SJSA1 (cell line): ENCODE measurements at regions not wholly inside any gene's neighbourhood (a gene's known extent, or its start where the extent isn't known, plus 50 kb on each side); places are given as distances from the start of the nearest gene placed in this dataset.

Experiments used
- DNase-seq, 2 experiments: peaks; one replicate each; pipeline ENCODE4 v3.0.0-alpha.2; 2015 to 2020; ENCODE audit warnings: low spot score in 2 of 2, low read depth in 1 of 2
- H3K27ac ChIP-seq: fragments of 250-450 bp; sonication (Bioruptor Pico); 2 replicates; pipeline ENCODE4 v1.5.1; 2020; ENCODE audit warnings: mild to moderate bottlenecking, moderate library complexity
- H3K27me3 ChIP-seq: fragments of 250-450 bp; sonication (Bioruptor Pico); replicated peaks from 2 replicates; pipeline ENCODE4 v1.5.1; 2020; ENCODE audit warnings: mild to moderate bottlenecking, moderate library complexity
- H3K36me3 ChIP-seq: fragments of 250-450 bp; sonication (Bioruptor Pico); 2 replicates; pipeline ENCODE4 v1.5.1; 2020; ENCODE audit warnings: mild to moderate bottlenecking
- H3K4me1 ChIP-seq: fragments of 250-450 bp; sonication (Bioruptor Pico); replicated peaks from 2 replicates; pipeline ENCODE4 v1.6.1; 2021; ENCODE audit warnings: mild to moderate bottlenecking
- H3K4me3 ChIP-seq: fragments of 250-450 bp; sonication (Bioruptor Pico); 2 replicates; pipeline ENCODE4 v1.5.1; 2020; ENCODE audit warnings: mild to moderate bottlenecking
- H3K9me3 ChIP-seq: fragments of 250-450 bp; sonication (Bioruptor Pico); replicated peaks from 2 replicates; pipeline ENCODE4 v1.5.1; 2020; ENCODE audit warnings: mild to moderate bottlenecking

DNA sequence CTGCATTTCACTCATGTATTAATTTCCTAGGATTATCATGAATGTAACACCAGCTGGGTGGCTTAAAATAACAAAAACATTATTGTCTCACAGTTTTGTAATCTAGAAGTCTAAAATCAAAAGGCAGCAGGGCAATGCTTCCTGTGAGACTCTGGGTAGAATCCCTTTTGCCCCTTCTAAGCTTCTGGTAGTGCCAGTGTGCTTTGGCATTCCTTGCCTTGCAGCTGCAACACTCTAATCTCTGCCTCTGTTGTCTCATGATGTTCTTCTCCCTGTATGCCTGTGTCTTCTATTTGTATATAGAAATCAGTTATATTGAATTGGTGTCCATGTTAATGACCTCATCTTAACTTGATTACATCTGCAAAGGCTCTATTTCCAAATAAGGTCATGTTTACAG lies 1117.3 kb downstream of the PCDH18 start:
- H3K4me3 ChIP-seq = no peak overlapping the region
- H3K9me3 ChIP-seq = no peaks in the 10 kb centered on the region
- no peaks in the 10 kb centered on the region for H3K4me1 ChIP-seq
- no peak overlapping the region for H3K27ac ChIP-seq
- no peaks in the 10 kb centered on the region for H3K27me3 ChIP-seq
- no peaks in the 10 kb centered on the region for H3K36me3 ChIP-seq
- no peak for DNase-seq

DNA sequence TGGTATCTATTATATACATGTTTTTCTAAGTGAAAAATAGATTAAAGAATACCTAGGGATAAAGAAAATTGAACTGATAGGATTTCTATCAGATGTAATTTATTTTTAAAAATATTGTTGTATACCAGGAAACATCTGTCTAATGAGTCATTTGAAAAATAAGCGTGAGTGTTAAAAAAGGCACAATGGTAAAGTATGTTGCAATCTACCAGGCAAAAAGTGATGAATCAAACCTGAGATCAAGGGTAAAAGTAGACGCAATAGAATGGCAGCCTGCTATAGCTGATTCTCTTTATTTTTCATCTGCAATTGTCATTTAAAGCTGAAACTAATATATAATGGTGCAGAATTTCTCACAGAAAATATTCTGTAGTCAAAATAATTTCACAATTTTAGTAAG lies 1119.6 kb downstream of the PCDH18 start:
- Histone ChIP-seq H3K4me3 (no peak overlapping the region), H3K27me3 (no peaks in the 10 kb centered on the region), H3K36me3 (no peaks in the 10 kb centered on the region), H3K27ac (no peak overlapping the region), H3K4me1 (no peaks in the 10 kb centered on the region), H3K9me3 (no peaks in the 10 kb centered on the region)
- no peak for DNase-seq

DNA sequence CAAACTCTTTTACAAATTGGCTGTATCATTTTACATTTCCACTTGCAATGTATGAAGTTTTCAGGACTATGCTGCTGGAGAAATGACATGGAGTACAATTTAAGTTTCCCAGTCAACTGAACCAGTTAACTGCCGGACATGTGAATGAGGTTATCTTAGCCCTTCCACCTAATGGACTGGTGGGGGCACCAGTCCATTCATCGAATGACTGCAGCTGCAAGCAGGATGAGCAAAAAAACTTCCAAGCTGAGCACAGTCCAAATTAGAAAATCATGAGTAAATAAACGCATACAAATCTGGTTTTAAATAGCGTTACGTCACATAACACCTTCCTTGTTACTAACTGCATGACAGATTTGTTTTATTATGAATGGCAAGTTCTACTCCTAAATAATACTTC lies 1131.5 kb downstream of the PCDH18 start:
- Histone ChIP-seq H3K27ac (no peak overlapping the region), H3K9me3 (0 out of 2 replicates have a peak, but pooled peaks cover 3% of the 10 kb centered on the region), H3K36me3 (no peaks in the 10 kb centered on the region), H3K4me3 (no peak overlapping the region), H3K4me1 (no peaks in the 10 kb centered on the region), H3K27me3 (no peaks in the 10 kb centered on the region)
- DNase-seq = no peak

DNA sequence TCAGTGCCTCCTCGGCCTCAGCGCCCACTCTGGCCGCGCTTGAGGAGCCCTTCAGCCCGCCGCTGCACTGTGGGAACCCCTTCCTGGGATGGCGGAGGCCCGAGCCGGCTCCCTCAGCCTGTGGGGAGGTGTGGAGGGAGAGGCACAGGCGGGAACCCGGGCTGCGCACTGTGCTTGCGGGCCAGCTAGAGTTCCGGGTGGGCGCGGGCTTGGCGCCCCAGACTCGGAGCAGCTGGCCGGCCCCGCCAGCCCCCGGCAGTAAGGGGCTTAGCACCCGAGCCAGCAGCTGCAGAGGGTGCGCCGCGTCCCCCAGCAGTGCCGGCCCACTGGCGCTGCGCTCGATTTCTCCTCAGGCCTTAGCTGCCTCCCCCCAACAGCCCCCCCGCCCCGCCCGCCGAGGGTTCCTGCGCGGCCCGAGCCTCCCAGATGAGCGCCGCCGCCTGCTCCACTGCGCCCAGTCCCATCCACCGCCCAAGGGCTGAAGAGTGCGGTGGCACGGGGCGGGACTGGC lies 1137.0 kb downstream of the PCDH18 start:
- H3K9me3 ChIP-seq = no peaks in the 10 kb centered on the region; the same call in 1 of the 2 replicates
- H3K36me3 ChIP-seq = no peaks in the 10 kb centered on the region
- no peak for DNase-seq
- H3K4me1 ChIP-seq = no peaks in the 10 kb centered on the region
- H3K27ac ChIP-seq = no peak overlapping the region
- no peak overlapping the region for H3K4me3 ChIP-seq
- no peaks in the 10 kb centered on the region for H3K27me3 ChIP-seq

DNA sequence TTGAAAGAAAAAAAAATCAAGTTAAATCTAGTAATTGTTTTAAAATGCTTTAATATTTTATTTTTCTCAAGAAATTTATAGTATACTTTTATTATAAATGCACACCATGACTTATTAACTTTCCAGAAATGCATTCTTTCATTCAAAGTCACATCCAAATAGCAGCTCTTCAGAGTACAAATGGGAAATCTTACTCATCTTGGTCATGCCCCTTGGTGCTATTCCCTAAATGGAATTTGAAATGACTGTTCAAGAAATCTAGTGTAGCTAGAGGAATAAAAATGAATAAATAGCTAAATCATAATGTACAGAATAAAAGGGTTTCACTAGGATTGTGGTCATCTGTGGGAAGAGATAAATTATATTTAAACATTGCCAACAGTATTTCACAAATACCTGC lies 1139.7 kb downstream of the PCDH18 start:
- DNase-seq = no peak
- Histone ChIP-seq H3K4me3 (no peak overlapping the region), H3K9me3 (no peaks in the 10 kb centered on the region; the same call in 1 of the 2 replicates), H3K36me3 (no peaks in the 10 kb centered on the region), H3K27ac (no peak overlapping the region), H3K27me3 (no peaks in the 10 kb centered on the region), H3K4me1 (no peaks in the 10 kb centered on the region)

DNA sequence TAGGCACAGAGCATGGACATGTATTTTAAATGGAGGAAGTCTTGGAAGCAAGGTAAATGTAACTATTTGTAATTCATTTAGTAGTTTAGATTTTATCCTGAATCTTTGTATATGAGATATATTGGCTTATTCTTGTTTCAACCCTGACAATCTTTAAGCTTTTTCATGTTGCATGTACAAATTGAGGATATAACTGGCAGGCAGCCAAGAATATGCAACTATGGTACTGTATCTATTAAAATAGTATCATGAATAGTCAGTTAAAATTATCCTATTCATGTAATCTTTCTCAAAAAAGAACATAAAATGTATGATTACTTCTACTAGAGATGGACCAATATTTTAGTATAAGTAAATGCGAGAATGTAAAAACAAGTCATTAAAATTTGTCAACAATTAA lies 1141.5 kb downstream of the PCDH18 start:
- no peak overlapping the region for H3K4me3 ChIP-seq
- no peak for DNase-seq
- no peak overlapping the region for H3K27ac ChIP-seq
- H3K9me3 ChIP-seq = no peaks in the 10 kb centered on the region; the same call in 1 of the 2 replicates
- no peaks in the 10 kb centered on the region for H3K27me3 ChIP-seq
- no peaks in the 10 kb centered on the region for H3K36me3 ChIP-seq
- no peaks in the 10 kb centered on the region for H3K4me1 ChIP-seq

DNA sequence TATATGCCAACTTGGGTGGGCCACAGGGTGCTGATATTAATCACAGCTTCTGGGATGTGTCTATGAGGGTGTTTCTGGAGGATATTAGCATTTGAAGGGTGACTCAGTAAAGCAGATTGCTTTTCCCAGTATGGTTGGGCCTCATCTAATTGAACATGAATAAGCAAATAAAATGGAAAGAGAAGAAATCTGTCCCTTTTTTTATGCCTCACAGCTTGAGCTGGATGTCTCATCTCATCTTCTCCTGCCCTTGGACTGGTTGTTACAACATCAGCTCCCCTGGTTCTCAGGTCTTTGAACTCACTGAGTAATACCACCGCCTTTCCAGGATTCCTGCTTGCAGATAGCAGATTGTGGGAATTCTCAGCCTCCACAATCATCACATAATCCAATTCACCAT lies 1149.2 kb downstream of the PCDH18 start:
- no peaks in the 10 kb centered on the region for H3K27me3 ChIP-seq
- H3K36me3 ChIP-seq = no peaks in the 10 kb centered on the region
- H3K4me1 ChIP-seq = no peaks in the 10 kb centered on the region
- no peak overlapping the region for H3K4me3 ChIP-seq
- no peak for DNase-seq
- H3K9me3 ChIP-seq = no peaks in the 10 kb centered on the region
- H3K27ac ChIP-seq = no peak overlapping the region

DNA sequence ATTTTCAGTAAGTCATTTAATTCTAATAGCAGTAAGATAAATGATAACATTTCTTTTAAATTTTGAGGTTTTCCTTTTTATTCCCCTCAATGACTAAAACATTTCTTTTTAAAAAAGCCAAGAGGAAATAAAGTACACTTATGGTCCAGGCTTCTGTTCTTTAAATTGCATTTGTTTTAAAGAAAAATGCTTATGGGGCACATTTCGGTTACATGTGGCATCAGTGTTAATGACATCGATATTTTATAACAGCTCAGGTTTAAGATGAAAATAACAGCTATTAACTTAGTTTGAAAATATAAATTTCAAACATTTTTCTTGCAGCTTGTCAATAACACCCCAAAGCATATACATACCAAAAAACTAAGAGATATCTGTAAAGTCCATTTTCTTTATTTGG lies 1161.1 kb downstream of the PCDH18 start:
- Histone ChIP-seq H3K27me3 (no peaks in the 10 kb centered on the region), H3K4me3 (no peak overlapping the region), H3K27ac (no peak overlapping the region), H3K9me3 (no peaks in the 10 kb centered on the region), H3K36me3 (no peaks in the 10 kb centered on the region), H3K4me1 (no peaks in the 10 kb centered on the region)
- DNase-seq = no peak

DNA sequence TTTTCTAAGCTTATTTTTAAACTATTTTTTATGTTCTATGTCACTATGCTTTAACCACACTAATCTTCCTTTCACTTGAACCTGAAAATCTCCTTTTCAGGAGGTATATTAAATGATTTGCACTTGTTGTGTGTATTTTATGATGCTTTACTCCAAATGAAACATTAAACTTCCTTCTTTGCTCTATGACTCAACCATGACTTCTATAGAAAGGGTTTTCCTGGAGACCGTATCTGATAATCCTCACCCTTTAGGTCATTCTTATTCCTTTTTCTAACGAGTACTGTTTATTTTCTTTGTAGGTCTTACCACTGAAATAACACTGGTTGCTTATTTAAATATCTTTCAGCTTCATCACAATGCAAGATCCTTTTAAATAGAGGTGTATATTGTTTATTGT lies 1163.2 kb downstream of the PCDH18 start:
- DNase-seq = no peak
- H3K4me3 ChIP-seq = no peak overlapping the region
- H3K4me1 ChIP-seq = no peaks in the 10 kb centered on the region
- no peaks in the 10 kb centered on the region for H3K9me3 ChIP-seq
- no peaks in the 10 kb centered on the region for H3K27me3 ChIP-seq
- H3K36me3 ChIP-seq = no peaks in the 10 kb centered on the region
- H3K27ac ChIP-seq = no peak overlapping the region

DNA sequence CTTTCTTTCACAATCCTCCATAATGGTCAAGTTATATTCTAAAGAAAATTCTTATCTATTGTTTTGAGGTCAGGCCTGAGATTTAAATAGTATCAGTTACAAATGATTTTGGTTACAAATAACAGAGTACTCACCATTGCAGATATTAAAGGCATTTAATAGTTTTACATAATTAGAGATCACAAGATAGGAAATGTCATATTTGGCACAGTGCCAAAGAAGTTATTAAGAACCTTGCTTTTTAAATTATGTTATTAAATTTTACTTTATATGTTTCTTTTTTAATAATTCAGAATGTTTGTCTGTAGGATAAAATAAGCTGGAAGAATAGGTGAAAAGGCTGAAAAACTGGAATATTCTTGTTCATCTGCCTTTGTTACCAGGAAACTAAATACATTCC lies 1174.7 kb downstream of the PCDH18 start:
- H3K9me3 ChIP-seq = no peaks in the 10 kb centered on the region
- no peaks in the 10 kb centered on the region for H3K4me1 ChIP-seq
- DNase-seq = no peak
- no peak overlapping the region for H3K27ac ChIP-seq
- no peaks in the 10 kb centered on the region for H3K36me3 ChIP-seq
- H3K27me3 ChIP-seq = no peaks in the 10 kb centered on the region
- no peak overlapping the region for H3K4me3 ChIP-seq

DNA sequence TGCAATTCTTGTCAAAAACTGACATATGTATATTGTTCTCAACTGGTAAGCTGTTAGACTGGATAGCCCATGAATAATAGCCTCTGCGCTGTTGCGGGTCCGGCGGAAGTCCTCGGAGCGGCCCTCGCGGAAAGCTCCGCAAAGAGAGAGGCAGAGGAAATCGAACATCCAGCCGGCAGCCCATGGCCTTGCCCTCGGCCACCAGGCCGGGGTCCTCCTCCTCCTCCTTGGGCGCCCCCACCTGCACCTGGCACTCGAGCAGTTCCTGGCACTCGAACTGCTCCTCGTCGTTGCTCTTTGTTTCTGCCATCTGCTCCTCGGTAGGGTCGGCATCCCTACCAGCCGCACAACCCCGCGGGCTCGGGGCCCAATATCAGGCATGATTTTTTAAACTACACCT lies 1176.3 kb downstream of the PCDH18 start:
- DNase-seq = no peak
- Histone ChIP-seq H3K27ac (no peak overlapping the region), H3K4me1 (no peaks in the 10 kb centered on the region), H3K9me3 (no peaks in the 10 kb centered on the region), H3K36me3 (no peaks in the 10 kb centered on the region), H3K27me3 (no peaks in the 10 kb centered on the region), H3K4me3 (no peak overlapping the region)

DNA sequence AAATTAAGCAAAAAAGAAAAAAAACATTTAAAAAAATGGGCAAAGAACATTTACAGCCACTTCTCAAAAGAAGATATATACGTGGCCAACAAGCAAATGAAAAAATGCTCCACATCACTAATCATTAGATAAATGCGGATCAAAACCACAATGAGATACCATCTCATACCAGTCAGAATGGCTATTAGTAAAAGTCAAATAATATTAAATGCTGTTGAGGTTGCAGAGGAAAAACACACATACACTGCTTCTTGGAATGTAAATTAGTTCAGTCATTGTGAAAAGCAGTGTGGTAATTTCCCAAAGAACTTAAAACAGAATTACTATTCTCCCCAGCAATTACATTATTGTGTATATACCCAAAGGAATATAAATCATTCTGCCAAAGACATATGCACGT lies 1189.0 kb downstream of the PCDH18 start:
- DNase-seq = no peak
- no peaks in the 10 kb centered on the region for H3K27me3 ChIP-seq
- no peaks in the 10 kb centered on the region for H3K36me3 ChIP-seq
- H3K27ac ChIP-seq = no peak overlapping the region
- H3K9me3 ChIP-seq = no peaks in the 10 kb centered on the region; the same call in 1 of the 2 replicates
- no peak overlapping the region for H3K4me3 ChIP-seq
- no peaks in the 10 kb centered on the region for H3K4me1 ChIP-seq

DNA sequence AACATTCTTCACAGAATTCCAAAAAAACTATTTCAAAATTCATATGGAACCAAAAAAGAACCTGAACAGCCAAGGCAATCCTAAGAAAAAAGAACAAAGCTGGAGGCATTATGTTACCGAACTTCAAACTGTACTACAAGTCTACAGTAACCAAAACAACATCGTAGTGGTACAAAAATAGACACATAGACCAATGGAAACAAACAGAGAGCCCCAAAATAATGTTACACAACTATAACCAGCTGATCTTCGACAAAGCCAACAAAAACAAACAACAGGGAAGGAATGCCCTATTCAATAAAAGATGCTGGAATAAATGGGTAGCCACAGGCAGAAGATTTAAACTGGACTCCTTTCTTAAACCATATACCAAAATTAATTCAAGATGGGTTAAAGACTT lies 1189.6 kb downstream of the PCDH18 start:
- Histone ChIP-seq H3K9me3 (no peaks in the 10 kb centered on the region; the same call in 1 of the 2 replicates), H3K36me3 (no peaks in the 10 kb centered on the region), H3K27me3 (no peaks in the 10 kb centered on the region), H3K4me3 (no peak overlapping the region), H3K4me1 (no peaks in the 10 kb centered on the region), H3K27ac (no peak overlapping the region)
- DNase-seq = no peak

DNA sequence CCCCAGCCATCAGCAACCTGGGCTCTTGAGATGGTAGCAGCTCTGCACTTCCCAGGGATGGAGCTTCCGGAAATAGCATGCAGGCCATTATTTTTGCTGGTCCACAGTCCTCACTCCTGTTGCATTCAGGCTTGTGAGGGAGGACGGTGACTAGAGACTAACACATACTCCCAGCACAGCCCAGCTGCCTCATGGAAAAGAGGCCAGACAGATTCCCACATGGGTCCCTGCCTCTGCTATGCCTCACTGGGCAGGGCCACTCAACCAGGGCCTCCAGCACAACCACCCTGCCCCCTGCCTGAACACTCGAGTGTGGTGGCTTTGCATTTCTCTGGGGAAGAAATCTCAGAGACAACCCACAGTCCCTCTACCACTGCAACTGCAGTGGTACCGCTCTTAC lies 1195.1 kb downstream of the PCDH18 start:
- Histone ChIP-seq H3K4me3 (no peak overlapping the region), H3K27me3 (no peaks in the 10 kb centered on the region), H3K27ac (no peak overlapping the region), H3K9me3 (no peaks in the 10 kb centered on the region; the same call in 1 of the 2 replicates), H3K36me3 (no peaks in the 10 kb centered on the region), H3K4me1 (no peaks in the 10 kb centered on the region)
- DNase-seq = no peak

DNA sequence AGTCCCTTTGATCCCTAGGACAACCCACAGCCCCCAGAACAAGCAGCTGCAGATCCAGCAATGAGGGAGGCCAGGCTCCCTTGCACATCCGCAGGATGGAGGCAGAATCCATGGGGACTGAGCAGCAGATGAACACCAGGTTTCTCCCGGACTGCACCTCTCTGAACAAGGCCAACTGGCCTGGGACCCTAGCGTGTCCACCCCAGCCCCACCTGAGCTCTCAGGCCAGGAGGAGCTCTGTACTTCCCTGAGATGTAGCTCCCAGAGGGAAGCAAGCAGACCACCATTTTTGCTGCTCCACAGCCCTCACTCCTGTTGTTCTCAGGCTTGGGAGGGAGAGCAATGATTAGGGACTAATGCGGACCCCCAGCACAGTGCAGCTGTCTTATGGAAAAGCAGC lies 1195.8 kb downstream of the PCDH18 start:
- no peaks in the 10 kb centered on the region for H3K4me1 ChIP-seq
- H3K27ac ChIP-seq = no peak overlapping the region
- no peaks in the 10 kb centered on the region for H3K36me3 ChIP-seq
- H3K27me3 ChIP-seq = no peaks in the 10 kb centered on the region
- H3K4me3 ChIP-seq = no peak overlapping the region
- H3K9me3 ChIP-seq = no peaks in the 10 kb centered on the region; the same call in 1 of the 2 replicates
- no peak for DNase-seq
